Loucy (cell line): ENCODE measurements at regions not wholly inside any gene's neighbourhood (a gene's known extent, or its start where the extent isn't known, plus 50 kb on each side); places are given as distances from the start of the nearest gene placed in this dataset.

Experiments
- H2AFZ ChIP-seq: fragments of 200-600 bp; sonication (generic); 2 replicates; pipeline ENCODE4 v1.6.0; 2016; ENCODE audit warnings: antibody characterized with exemption, mild to moderate bottlenecking, low read length, moderate library complexity
- H3F3A ChIP-seq: fragments of 200-600 bp; 2 replicates; pipeline ENCODE4 v1.6.0; 2016; ENCODE audit warnings: antibody characterized with exemption, low read depth, mild to moderate bottlenecking
- H3K27me3 ChIP-seq: fragments of 200-600 bp; sonication (generic); 2 replicates; pipeline ENCODE4 v1.6.1; 2014; ENCODE audit warnings: low read length, mild to moderate bottlenecking; ENCODE audit not compliant: insufficient read depth, poor library complexity, severe bottlenecking
- H3K36me3 ChIP-seq: fragments of 200-600 bp; sonication (generic); 2 replicates; pipeline ENCODE4 v1.6.1; 2016; ENCODE audit warnings: low read length; ENCODE audit not compliant: insufficient read depth
- H3K4me1 ChIP-seq: fragments of 200-600 bp; sonication (generic); 2 replicates; pipeline ENCODE4 v1.5.1; 2014; ENCODE audit warnings: low read length, mild to moderate bottlenecking; ENCODE audit not compliant: insufficient read depth, poor library complexity, severe bottlenecking
- H3K4me2 ChIP-seq: fragments of 200-600 bp; sonication (generic); 2 replicates; pipeline ENCODE4 v1.6.0; 2014; ENCODE audit warnings: antibody characterized with exemption, low read length, low read depth, mild to moderate bottlenecking; ENCODE audit not compliant: poor library complexity, severe bottlenecking
- H3K4me3 ChIP-seq: fragments of 200-600 bp; sonication (generic); 2 replicates; pipeline ENCODE4 v1.5.1; 2014; ENCODE audit warnings: low read length, mild to moderate bottlenecking, mixed read lengths; ENCODE audit not compliant: poor library complexity, severe bottlenecking
- H3K79me2 ChIP-seq: fragments of 200-600 bp; sonication (generic); 2 replicates; pipeline ENCODE4 v1.6.1; 2014; ENCODE audit warnings: low read length; ENCODE audit not compliant: insufficient read depth
- H3K9ac ChIP-seq: fragments of 200-600 bp; sonication (generic); 2 replicates; pipeline ENCODE4 v1.6.0; 2014; ENCODE audit warnings: mild to moderate bottlenecking, low read depth, low read length, moderate library complexity; ENCODE audit not compliant: poor library complexity, severe bottlenecking
- H3K9me2 ChIP-seq: fragments of 200-600 bp; sonication (generic); replicated peaks from 2 replicates; pipeline ENCODE4 v1.6.1; 2016; ENCODE audit warnings: low read depth, low read length, mixed read lengths
- H3K9me3 ChIP-seq: fragments of 200-600 bp; sonication (generic); 2 replicates; pipeline ENCODE4 v1.6.1; 2014; ENCODE audit warnings: mild to moderate bottlenecking, antibody characterized with exemption, low read length, low read depth; ENCODE audit not compliant: insufficient read depth
- H4K20me1 ChIP-seq: fragments of 200-600 bp; sonication (generic); 2 replicates; pipeline ENCODE4 v1.6.0; 2014; ENCODE audit warnings: antibody characterized with exemption, low read length, mild to moderate bottlenecking; ENCODE audit not compliant: insufficient read depth, poor library complexity, severe bottlenecking
- EZH2phosphoT487 ChIP-seq: fragments of 200-600 bp; IDR thresholded peaks from 2 replicates; pipeline ENCODE4 v1.6.1; 2018; ENCODE audit warnings: antibody characterized with exemption, mild to moderate bottlenecking, moderate library complexity, borderline replicate concordance
- TF ChIP-seq, protein P1 (sequence below): fragments of 200-600 bp; sonication (generic); conservative IDR thresholded peaks from 2 replicates; pipeline ENCODE4 v1.5.1; 2014; ENCODE audit warnings: mild to moderate bottlenecking, antibody characterized with exemption, low read length

DNA sequence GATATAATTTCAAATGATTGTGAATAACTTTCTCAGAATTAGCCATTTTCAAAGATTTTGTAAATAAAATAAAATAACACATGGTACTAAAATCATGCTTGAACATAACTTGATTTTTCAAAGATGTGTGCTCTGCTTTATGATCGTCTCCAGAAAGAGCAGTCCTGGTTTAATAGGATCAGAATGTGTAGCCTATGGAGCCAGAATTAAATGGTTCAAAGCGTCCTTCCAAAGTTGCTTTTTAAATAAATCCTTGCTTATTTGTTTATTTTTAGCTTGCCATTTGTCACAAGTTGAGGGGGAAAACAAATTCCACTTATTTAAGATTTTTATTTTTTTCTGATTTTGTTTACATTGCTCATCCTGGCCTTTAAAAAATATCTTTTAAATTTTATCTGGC lies 123.7 kb upstream of the SPRED1 start:
- H3K36me3 ChIP-seq, result no peaks in the 10 kb centered on the region
- H3K9ac ChIP-seq, result no peak overlapping the region
- no peaks in the 10 kb centered on the region for H4K20me1 ChIP-seq
- TF ChIP-seq, protein P1, sequence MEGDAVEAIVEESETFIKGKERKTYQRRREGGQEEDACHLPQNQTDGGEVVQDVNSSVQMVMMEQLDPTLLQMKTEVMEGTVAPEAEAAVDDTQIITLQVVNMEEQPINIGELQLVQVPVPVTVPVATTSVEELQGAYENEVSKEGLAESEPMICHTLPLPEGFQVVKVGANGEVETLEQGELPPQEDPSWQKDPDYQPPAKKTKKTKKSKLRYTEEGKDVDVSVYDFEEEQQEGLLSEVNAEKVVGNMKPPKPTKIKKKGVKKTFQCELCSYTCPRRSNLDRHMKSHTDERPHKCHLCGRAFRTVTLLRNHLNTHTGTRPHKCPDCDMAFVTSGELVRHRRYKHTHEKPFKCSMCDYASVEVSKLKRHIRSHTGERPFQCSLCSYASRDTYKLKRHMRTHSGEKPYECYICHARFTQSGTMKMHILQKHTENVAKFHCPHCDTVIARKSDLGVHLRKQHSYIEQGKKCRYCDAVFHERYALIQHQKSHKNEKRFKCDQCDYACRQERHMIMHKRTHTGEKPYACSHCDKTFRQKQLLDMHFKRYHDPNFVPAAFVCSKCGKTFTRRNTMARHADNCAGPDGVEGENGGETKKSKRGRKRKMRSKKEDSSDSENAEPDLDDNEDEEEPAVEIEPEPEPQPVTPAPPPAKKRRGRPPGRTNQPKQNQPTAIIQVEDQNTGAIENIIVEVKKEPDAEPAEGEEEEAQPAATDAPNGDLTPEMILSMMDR, result no peak
- TF ChIP-seq EZH2phosphoT487, result no peak
- no peaks in the 10 kb centered on the region for H3K27me3 ChIP-seq
- no peak overlapping the region for H3K4me3 ChIP-seq
- H3K4me2 ChIP-seq, result no peak overlapping the region
- no peak overlapping the region for H2AFZ ChIP-seq
- H3F3A ChIP-seq, result no peaks in the 10 kb centered on the region
- no peaks in the 10 kb centered on the region for H3K4me1 ChIP-seq
- H3K9me2 ChIP-seq, result no peaks in the 10 kb centered on the region
- no peaks in the 10 kb centered on the region for H3K9me3 ChIP-seq
- no peaks in the 10 kb centered on the region for H3K79me2 ChIP-seq

- Histone ChIP-seq H3K4me2 (no peak overlapping the region), H3K4me1 (no peaks in the 10 kb centered on the region), H3K4me3 (no peak overlapping the region), H3K9ac (no peak overlapping the region), H2AFZ (no peak overlapping the region), H3K9me3 (no peaks in the 10 kb centered on the region), H3K79me2 (no peaks in the 10 kb centered on the region), H4K20me1 (no peaks in the 10 kb centered on the region), H3K36me3 (no peaks in the 10 kb centered on the region), H3K9me2 (no peaks in the 10 kb centered on the region), H3K27me3 (no peaks in the 10 kb centered on the region), H3F3A (no peaks in the 10 kb centered on the region)
- no peak for TF ChIP-seq EZH2phosphoT487
- TF ChIP-seq, protein P1, result no peak
Measured at GRCh38 chr15:38129531-38130204, 123.0 kb upstream of the SPRED1 start.

DNA sequence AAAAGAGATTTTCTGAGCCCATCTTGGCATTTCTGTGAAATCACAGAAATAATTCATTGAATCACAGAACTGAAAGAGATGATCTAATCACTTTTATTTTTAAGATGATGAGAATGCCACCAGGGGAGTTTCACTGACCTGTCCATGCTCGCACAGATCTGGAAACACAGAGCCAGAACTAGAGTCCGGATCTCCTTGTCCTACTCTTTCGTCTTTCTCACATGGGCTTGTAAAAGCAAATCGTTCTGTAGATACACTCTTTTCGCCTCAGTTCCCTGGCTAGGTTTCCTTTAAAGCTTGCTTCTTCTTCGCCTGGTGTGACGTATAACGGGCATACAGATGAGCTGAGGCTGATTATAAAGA lies 122.5 kb upstream of the SPRED1 start:
- Histone ChIP-seq H3F3A (no peaks in the 10 kb centered on the region), H3K36me3 (no peaks in the 10 kb centered on the region), H3K9ac (no peak overlapping the region), H3K27me3 (no peaks in the 10 kb centered on the region), H3K9me3 (no peaks in the 10 kb centered on the region), H3K79me2 (no peaks in the 10 kb centered on the region), H3K4me2 (no peak overlapping the region), H4K20me1 (no peaks in the 10 kb centered on the region), H3K4me1 (no peaks in the 10 kb centered on the region), H2AFZ (no peak overlapping the region), H3K9me2 (no peaks in the 10 kb centered on the region), H3K4me3 (no peak overlapping the region)
- no peak for TF ChIP-seq EZH2phosphoT487
- TF ChIP-seq, protein P1, result no peak
